H9 (cell line): ENCODE measurements at regions not wholly inside any gene's neighbourhood (a gene's known extent, or its start where the extent isn't known, plus 50 kb on each side); places are given as distances from the start of the nearest gene placed in this dataset.

ENCODE experiments used
- DNase-seq: peaks from one replicate; pipeline ENCODE4 v3.0.0-alpha.2; 2017
- H2AFZ ChIP-seq: one replicate; pipeline ENCODE4 v1.6.1; 2013; ENCODE audit warnings: mild to moderate bottlenecking, low read length, control low read depth, moderate library complexity
- H2AK5ac ChIP-seq: 2 replicates; pipeline ENCODE4 v1.6.1; 2013; ENCODE audit warnings: low read length, control low read depth, mixed read lengths; ENCODE audit not compliant: insufficient read length
- H2BK120ac ChIP-seq: one replicate; pipeline ENCODE4 v1.6.1; 2013; ENCODE audit warnings: low read depth, mild to moderate bottlenecking, low read length, control low read depth, inconsistent platforms; ENCODE audit not compliant: poor library complexity, severe bottlenecking
- H2BK12ac ChIP-seq: 2 replicates; pipeline ENCODE4 v1.6.1; 2013; ENCODE audit warnings: low read length, control low read depth, mixed read lengths, low read depth; ENCODE audit not compliant: insufficient read length
- H2BK15ac ChIP-seq: 2 replicates; pipeline ENCODE4 v1.6.1; 2013; ENCODE audit warnings: low read depth, low read length, control low read depth
- H2BK20ac ChIP-seq: one replicate; pipeline ENCODE4 v1.6.1; 2013; ENCODE audit warnings: low read depth, mild to moderate bottlenecking, low read length, control low read depth, inconsistent platforms; ENCODE audit not compliant: poor library complexity, severe bottlenecking
- H2BK5ac ChIP-seq: 2 replicates; pipeline ENCODE4 v1.6.1; 2013; ENCODE audit warnings: low read length, control low read depth, mixed read lengths; ENCODE audit not compliant: insufficient read length
- H3K14ac ChIP-seq: 2 replicates; pipeline ENCODE4 v1.6.1; 2013; ENCODE audit warnings: low read length, control low read depth; ENCODE audit not compliant: insufficient read depth
- H3K18ac ChIP-seq: 2 replicates; pipeline ENCODE4 v1.6.1; 2013; ENCODE audit warnings: low read depth, mild to moderate bottlenecking, mixed read lengths, low read length, control low read depth; ENCODE audit not compliant: insufficient read length
- H3K23ac ChIP-seq: 2 replicates; pipeline ENCODE4 v1.6.1; 2013; ENCODE audit warnings: low read length, control low read depth, mixed read lengths, low read depth; ENCODE audit not compliant: insufficient read length
- H3K23me2 ChIP-seq: 2 replicates; pipeline ENCODE4 v1.6.1; 2013; ENCODE audit warnings: low read depth, mild to moderate bottlenecking, mixed read lengths, low read length, control low read depth; ENCODE audit not compliant: insufficient read length, poor library complexity, severe bottlenecking
- H3K27ac ChIP-seq: 2 replicates; pipeline ENCODE4 v1.5.1; 2013; ENCODE audit warnings: low read length, control low read depth, mixed read lengths, low read depth; ENCODE audit not compliant: insufficient read length
- H3K27me3 ChIP-seq: 2 replicates; pipeline ENCODE4 v1.6.1; 2013; ENCODE audit warnings: low read length, control low read depth, inconsistent platforms; ENCODE audit not compliant: insufficient read depth
- H3K4ac ChIP-seq: 2 replicates; pipeline ENCODE4 v1.6.1; 2013; ENCODE audit warnings: low read depth, mild to moderate bottlenecking, control low read depth, inconsistent platforms, low read length, moderate library complexity
- H3K4me1 ChIP-seq: 2 replicates; pipeline ENCODE4 v1.6.1; 2013; ENCODE audit warnings: low read length, control low read depth, inconsistent platforms; ENCODE audit not compliant: insufficient read depth
- H3K4me2 ChIP-seq: 2 replicates; pipeline ENCODE4 v1.6.1; 2013; ENCODE audit warnings: low read length, control low read depth, mixed read lengths; ENCODE audit not compliant: insufficient read length, insufficient read depth
- H3K56ac ChIP-seq: 2 replicates; pipeline ENCODE4 v1.6.1; 2013; ENCODE audit warnings: low read depth, mild to moderate bottlenecking, mixed read lengths, low read length, control low read depth; ENCODE audit not compliant: insufficient read length
- H3K79me1 ChIP-seq: 2 replicates; pipeline ENCODE4 v1.6.1; 2013; ENCODE audit warnings: low read depth, mild to moderate bottlenecking, moderate library complexity, low read length, control low read depth, inconsistent platforms; ENCODE audit not compliant: insufficient read depth, poor library complexity, severe bottlenecking
- H3K79me2 ChIP-seq: 2 replicates; pipeline ENCODE4 v1.6.1; 2013; ENCODE audit warnings: low read length, control low read depth, inconsistent platforms; ENCODE audit not compliant: insufficient read depth
- H3K9ac ChIP-seq: 2 replicates; pipeline ENCODE4 v1.6.1; 2013; ENCODE audit warnings: low read length, control low read depth, mixed read lengths; ENCODE audit not compliant: insufficient read length; ENCODE audit errors: extremely low read depth
- H3K9me3 ChIP-seq: one replicate; pipeline ENCODE4 v1.6.1; 2013; ENCODE audit warnings: low read depth, low read length, inconsistent platforms; ENCODE audit not compliant: control insufficient read depth
- H3T11ph ChIP-seq: one replicate; pipeline ENCODE4 v1.6.1; 2013; ENCODE audit warnings: mild to moderate bottlenecking, low read length, control low read depth, inconsistent platforms
- H4K20me1 ChIP-seq: one replicate; pipeline ENCODE4 v1.6.1; 2013; ENCODE audit not compliant: control insufficient read depth, insufficient read length, insufficient read depth
- H4K5ac ChIP-seq: 2 replicates; pipeline ENCODE4 v1.6.1; 2013; ENCODE audit warnings: low read depth, mild to moderate bottlenecking, mixed read lengths, low read length, control low read depth; ENCODE audit not compliant: insufficient read length
- H4K8ac ChIP-seq: replicated peaks from 2 replicates; pipeline ENCODE4 v1.6.1; 2013; ENCODE audit warnings: low read length, control low read depth, mixed read lengths, low read depth; ENCODE audit not compliant: insufficient read length
- H4K91ac ChIP-seq: 2 replicates; pipeline ENCODE4 v1.6.1; 2013; ENCODE audit warnings: low read depth, mild to moderate bottlenecking, moderate library complexity, mixed read lengths, low read length, control low read depth; ENCODE audit not compliant: insufficient read length
- H3K27ac Mint-ChIP-seq, 3 experiments: 2 replicates in 2 of 3; 3 replicates in 1 of 3; pipeline ENCODE4 v1.8.0; 2020 to 2021; ENCODE audit warnings: mixed read lengths in 3 of 3, mild to moderate bottlenecking in 1 of 3, moderate library complexity in 1 of 3
- H3K27me3 Mint-ChIP-seq: 2 replicates; pipeline ENCODE4 v1.8.0; 2021; ENCODE audit warnings: low read depth, mild to moderate bottlenecking, moderate library complexity, mixed read lengths
- H3K36me3 Mint-ChIP-seq, 3 experiments: 2 replicates in 2 of 3; 3 replicates in 1 of 3; pipeline ENCODE4 v1.8.0; 2020 to 2021; ENCODE audit warnings: low read depth in 3 of 3, mixed read lengths in 3 of 3; ENCODE audit not compliant: insufficient read depth in 1 of 3
- H3K4me1 Mint-ChIP-seq, 2 experiments: 2 replicates each; pipeline ENCODE4 v1.8.0; 2020; ENCODE audit warnings: mixed read lengths in 2 of 2
- H3K4me3 Mint-ChIP-seq, 2 experiments: 2 replicates in 1 of 2; 3 replicates in 1 of 2; pipeline ENCODE4 v1.8.0; 2020 to 2021; ENCODE audit warnings: mild to moderate bottlenecking in 2 of 2, mixed read lengths in 2 of 2, moderate library complexity in 1 of 2
- H3K9me3 Mint-ChIP-seq, 2 experiments: 2 replicates in 1 of 2; 3 replicates in 1 of 2; pipeline ENCODE4 v1.8.0; 2020; ENCODE audit warnings: mild to moderate bottlenecking in 2 of 2, mixed read lengths in 2 of 2, moderate library complexity in 1 of 2
- WGBS: extraction: QIAGEN DNeasy Blood & Tissue Kit; methylation state at CpG from one replicate; pipeline ENCODE4 v1.1.7; 2013; ENCODE audit warnings: missing lambda C conversion rate, low lambda C conversion rate, mixed read lengths; ENCODE audit not compliant: insufficient read length; ENCODE audit errors: extremely low coverage; 5-methylcytosine and 5-hydroxymethylcytosine counted together
- TF ChIP-seq, protein P1 (sequence below): fragments of 200-600 bp; sonication (generic); conservative IDR thresholded peaks from 3 replicates; pipeline ENCODE4 v1.8.0; 2021; ENCODE audit warnings: antibody characterized with exemption, mild to moderate bottlenecking

GRCh38 chr10:58892031-58892531, 284.4 kb upstream of the PHYHIPL start:
- Mint-ChIP-seq H3K36me3 (no peaks in the 10 kb centered on the region), H3K27ac (peak overlapping the region in 2 of 3 experiments; percentile 20 to 45; a peak in 3 of 7 replicates), H3K4me3 (no peak overlapping the region), H3K9me3 (no peaks in the 10 kb centered on the region), H3K4me1 (peaks cover 9 to 12% of the 10 kb centered on the region in 2 experiments), H3K27me3 (no peaks in the 10 kb centered on the region)
- H3K23me2 ChIP-seq, result no peaks in the 10 kb centered on the region
- H3K27ac ChIP-seq, result no peak overlapping the region
- DNase-seq, result no peak
- no peak overlapping the region for H3K9ac ChIP-seq
- H2BK15ac ChIP-seq, result no peak overlapping the region
- no peak overlapping the region for H4K8ac ChIP-seq
- H3K4ac ChIP-seq, result no peak overlapping the region
- no peak overlapping the region for H4K91ac ChIP-seq
- H3K9me3 ChIP-seq, result no peaks in the 10 kb centered on the region
- no peak overlapping the region for H2AK5ac ChIP-seq
- H2BK20ac ChIP-seq, result no peak overlapping the region
- no peaks in the 10 kb centered on the region for H3K27me3 ChIP-seq
- no peaks in the 10 kb centered on the region for H3K79me2 ChIP-seq
- H3K56ac ChIP-seq, result no peak overlapping the region
- H2BK5ac ChIP-seq, result no peak overlapping the region
- H3K4me1 ChIP-seq, result no peaks in the 10 kb centered on the region; the same call in 1 of the 2 replicates
- H4K5ac ChIP-seq, result no peak overlapping the region
- H4K20me1 ChIP-seq, result no peaks in the 10 kb centered on the region
- H2BK120ac ChIP-seq, result no peak overlapping the region
- H2BK12ac ChIP-seq, result no peak overlapping the region
- no peak overlapping the region for H3K18ac ChIP-seq
- TF ChIP-seq, protein P1, sequence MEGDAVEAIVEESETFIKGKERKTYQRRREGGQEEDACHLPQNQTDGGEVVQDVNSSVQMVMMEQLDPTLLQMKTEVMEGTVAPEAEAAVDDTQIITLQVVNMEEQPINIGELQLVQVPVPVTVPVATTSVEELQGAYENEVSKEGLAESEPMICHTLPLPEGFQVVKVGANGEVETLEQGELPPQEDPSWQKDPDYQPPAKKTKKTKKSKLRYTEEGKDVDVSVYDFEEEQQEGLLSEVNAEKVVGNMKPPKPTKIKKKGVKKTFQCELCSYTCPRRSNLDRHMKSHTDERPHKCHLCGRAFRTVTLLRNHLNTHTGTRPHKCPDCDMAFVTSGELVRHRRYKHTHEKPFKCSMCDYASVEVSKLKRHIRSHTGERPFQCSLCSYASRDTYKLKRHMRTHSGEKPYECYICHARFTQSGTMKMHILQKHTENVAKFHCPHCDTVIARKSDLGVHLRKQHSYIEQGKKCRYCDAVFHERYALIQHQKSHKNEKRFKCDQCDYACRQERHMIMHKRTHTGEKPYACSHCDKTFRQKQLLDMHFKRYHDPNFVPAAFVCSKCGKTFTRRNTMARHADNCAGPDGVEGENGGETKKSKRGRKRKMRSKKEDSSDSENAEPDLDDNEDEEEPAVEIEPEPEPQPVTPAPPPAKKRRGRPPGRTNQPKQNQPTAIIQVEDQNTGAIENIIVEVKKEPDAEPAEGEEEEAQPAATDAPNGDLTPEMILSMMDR, result no peak
- WGBS, result no CpG with 5 or more reads among the region's 3 CpGs
- no peak overlapping the region for H3K14ac ChIP-seq
- no peak overlapping the region for H3T11ph ChIP-seq
- H3K23ac ChIP-seq, result no peak overlapping the region
- H3K4me2 ChIP-seq, result no peak overlapping the region
- H3K79me1 ChIP-seq, result no peaks in the 10 kb centered on the region
- H2AFZ ChIP-seq, result no peak overlapping the region
